GM04503 (cell line): ENCODE measurements at regions not wholly inside any gene's neighbourhood (a gene's known extent, or its start where the extent isn't known, plus 50 kb on each side); places are given as distances from the start of the nearest gene placed in this dataset.
"Not testable (repeated sequence)": the region's sequence is repeated elsewhere in the genome, so short reads cannot be mapped to it uniquely, and the experiment has no call there.

Experiments used
- DNase-seq: peaks from one replicate; pipeline ENCODE4 v3.0.0-alpha.2; 2012; ENCODE audit warnings: low read depth

DNA sequence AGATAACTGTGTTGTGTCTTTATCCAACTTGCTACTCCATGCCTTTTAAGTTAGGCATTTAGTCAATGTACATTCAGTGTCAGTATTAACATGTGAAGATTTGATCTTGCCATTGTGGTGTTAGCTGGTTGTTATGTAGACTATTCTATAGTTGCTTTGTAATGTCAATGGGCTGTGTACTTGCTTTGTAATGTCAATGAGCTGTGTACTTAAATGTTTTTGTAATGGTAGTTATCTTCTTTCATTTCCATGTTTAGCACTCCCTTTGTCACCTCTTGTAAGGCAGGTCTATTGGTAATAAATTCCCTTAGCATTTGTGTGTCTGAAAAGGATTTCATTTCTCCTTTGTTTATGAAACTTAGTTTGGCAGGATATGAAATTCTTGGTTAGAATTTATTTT lies 53.4 kb downstream of the MC4R start:
- no peak for DNase-seq

DNA sequence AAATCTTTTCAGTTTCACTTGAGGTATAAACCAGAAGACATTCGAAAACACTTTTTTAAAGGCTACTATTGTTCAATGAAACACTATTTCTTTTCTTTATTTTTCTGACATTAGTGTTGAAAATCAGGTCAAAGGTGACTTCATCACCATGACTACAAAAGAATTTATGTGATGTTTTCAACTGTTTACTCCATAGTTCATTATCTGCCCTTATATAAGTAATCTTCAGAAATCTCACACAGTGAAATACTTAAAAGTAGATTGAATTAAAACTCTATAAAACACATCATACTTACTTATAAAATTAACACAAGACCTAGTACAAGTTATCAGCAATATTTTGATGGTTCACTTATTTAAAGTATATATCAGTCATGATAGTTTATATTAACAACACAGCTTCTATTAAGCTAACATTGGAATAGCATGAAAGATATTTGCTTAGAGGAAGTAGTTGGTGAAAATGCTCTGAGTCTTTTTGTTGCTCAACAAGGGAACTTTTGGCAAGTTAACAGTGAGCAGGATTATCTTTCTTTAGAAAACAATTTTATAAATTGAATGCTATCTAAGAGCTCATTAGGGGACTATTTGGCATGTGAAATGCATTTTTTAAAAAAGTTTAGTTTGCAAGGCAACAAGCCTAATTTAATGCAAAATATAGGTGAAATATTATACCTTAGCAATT lies 60.8 kb downstream of the MC4R start:
- no peak for DNase-seq

DNA sequence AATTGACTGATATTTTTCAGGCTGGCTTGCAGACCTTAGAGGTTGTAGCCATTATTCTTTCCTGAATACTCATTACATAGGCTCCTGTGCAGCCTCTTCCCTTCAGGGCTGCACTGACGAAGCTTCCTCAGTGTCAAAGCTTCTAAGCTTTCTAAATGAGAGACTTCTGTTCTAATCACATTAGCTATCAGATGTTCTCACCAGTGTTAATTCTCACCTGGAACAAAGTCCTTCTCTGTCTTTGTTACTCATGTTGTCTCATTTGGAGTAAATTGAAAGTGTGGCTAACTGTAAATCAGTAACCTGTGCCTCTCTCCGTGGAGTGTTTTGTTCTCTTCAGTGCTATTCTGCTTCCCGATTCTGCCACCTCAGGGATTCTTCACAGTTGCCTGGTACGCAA lies 76.9 kb downstream of the MC4R start:
- DNase-seq: no peak

DNA sequence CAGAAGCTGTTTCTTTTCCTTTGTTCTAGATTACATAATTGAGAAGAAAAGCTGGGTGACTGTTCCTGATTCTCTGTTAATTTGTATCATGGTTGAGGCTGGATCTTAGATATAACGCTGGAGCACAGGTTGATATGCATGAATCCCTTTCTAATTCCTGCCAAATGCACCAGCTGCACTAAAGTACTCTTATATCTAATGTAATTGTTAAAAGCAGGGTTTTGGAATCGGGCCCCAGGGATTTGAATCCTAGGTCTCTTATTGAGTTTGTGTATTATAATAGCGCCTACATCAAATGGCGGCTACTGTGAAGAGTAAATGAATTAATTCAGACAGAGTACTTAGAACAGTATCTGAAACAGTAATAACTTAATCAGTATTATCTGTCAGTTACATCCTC lies 80.4 kb downstream of the MC4R start:
- DNase-seq: no peak

DNA sequence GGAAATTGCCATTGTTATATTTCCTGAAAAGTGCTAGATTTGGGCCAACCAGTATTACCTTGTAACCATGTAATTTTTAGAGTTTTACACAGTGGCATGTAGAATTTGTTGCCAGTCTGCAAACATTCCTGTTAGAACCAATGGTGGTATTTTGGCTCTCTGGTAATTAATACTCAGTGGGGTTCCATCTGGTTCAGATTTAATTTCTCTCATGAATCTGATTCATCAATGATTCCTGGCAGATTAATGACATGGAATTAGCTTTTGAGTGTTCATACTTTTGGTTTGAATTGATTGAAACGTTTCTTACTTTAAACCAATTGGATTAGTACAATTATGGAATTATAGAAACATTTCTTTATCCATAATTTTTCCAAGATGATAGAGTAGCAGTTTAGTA lies 93.2 kb downstream of the MC4R start:
- DNase-seq: no peak

DNA sequence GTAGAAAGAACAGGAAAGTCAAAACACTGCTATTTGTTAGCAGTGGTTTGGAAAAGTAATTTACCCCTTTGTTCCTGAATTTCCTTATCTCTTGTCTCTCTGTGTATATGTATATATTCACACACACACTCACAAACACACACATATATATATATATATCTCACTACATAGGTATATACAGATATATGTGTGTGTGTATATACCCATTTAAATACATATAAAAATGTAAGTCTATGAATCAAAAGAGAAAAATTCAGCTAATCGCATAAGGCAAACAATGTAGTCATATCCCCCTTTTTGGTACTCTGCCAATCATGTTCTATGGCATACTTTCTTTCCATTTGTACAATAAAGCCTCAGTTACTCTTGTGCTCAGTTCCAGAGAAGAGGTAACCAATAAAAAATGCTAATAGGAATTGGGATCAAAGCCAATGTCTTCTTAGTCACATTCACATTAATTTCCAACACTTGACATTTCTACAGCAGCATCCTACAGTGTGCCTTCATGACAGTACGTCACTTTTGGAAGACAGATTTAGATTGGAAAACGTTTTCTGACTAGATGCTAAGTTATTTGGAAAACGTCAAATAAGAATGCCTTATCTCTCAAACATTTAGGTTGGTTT lies 94.6 kb downstream of the MC4R start:
- no peak for DNase-seq

DNA sequence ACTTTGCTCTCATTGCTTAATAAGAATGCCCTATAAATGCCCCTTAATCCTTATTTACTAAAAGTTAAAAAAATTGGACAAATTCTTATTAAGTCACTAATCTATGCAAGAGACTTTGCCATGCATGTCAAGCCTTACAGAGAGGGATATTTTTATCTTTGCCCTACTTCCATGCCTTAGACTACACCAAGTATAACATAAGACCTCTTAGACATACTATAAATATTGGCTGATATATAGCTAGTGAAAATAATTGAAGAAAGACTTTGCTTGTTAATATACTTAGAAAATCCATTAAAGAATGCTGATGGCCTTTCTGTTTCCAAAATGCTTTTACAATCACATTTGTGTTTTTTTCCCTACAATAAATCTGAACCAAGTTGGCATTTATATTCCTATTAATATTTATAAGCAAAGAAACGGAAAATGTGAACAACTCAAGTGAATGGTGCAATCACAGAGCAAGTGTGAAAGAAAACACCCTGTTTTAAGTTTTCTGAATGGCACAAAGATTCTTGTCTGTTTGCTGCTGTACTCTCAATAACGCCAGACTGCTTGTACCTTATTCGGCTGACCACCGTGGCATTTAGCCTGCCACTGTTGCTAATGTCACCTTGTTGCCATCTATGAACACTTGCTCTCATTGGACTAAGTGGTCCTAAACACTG lies 105.0 kb downstream of the MC4R start:
- no peak for DNase-seq

DNA sequence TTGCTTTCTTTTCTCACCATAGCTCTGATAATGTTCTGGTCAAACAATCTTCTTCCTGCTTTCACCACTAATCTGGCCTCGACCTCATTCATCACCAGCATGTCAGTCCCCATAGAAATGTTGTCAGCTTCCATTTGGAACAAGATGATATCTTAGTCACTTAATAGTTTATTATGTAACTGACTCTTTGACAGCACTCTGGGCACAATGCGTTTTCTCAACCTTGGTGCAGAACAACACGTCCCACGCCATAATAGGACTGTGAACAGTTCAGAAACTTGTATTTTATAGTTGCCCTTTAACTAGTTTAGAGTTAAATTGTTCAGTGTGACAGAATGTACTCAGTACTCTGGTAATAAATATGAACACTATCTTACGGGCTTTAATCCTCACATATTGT lies 106.0 kb downstream of the MC4R start:
- no peak for DNase-seq

DNA sequence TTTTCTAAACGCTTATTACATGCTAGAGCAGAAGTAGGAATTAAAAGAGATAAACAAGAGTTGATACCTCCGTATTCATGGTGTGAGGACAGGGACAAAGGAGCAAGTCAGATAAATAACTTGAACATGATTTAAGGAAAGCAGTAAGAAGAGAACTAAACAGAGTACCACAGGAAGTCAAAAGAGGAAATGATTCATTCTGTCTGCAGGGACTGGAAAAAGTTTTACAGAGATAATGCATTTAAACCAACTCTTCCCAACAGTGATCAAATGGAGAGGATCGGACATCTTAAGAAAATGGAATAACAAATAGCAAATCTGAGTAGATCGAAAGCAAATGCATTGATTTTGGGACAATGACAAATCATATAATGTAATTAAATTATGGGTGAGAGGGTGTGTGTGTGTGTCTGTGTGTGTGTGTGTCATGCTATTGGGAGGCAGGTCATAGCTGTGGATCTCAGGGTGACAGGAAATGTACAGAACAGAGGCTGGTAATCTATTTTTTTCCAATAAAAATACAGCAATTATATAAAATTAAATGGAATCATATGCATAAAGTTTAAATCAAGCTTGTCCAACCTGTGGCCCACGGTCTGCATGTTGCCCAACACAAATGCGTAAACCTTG lies 113.4 kb downstream of the MC4R start:
- no peak for DNase-seq

DNA sequence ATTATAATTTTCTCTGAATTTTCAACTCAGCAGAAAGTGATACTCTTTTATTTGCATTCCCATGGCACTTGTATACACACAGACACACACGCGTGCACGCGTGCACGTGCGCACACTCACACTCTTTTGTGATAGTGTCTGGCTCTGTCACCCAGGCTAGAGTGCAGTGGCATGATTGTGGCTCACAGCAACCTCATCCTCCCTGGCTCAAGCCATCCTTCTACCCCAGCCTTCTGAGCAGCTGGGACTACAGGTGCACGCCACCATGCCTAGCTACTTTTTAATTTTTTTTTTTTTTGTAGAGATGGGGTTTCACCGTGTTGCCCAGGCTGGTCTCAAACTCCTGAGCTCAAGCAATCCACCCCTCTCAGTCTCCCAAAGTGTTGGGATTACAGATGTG lies 123.2 kb downstream of the MC4R start:
- no peak for DNase-seq

DNA sequence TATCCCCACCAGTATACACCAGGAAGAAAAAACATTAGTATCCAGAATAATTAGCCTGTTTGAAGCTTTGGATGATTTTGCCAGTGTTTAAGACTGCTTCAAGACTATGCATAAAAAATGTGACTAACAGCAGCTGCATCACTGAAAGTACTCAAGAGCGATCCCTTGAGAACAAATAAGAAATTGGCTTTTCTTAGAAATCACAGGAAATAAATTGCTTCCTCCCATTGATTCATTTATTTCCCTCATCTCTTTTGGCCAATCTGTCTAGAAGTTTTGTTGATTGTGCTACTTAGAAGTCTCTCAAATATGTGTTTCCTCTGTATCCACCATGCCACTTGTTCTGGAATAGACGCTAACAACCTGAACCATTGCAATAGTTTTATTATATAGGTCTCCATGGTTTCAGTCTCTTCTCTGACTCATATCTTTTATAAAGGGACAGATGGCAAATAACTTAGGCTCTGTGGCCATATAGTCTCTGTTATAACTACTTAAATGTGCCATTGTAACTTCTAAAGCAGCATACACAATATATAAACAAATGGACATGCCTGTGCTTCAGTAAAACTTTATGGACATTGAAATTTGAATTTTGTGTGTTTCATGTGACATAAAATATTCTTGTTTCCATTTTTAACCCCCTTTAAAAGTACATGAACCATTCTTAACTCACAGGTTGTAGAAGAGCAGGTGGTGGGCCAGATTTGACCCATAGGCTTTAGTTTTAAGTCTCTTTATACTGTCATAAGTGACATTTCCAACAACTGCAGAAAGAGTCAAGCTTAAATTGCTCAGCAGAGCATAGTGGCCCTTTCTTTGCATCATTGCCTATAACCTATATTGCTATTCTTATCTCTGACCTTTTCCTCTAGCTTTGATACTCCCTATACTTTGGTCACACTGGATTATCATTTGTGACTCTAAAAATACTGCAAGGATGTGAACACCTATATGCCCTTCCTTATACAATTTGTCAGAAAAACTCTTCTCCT lies 123.9 kb downstream of the MC4R start:
- no peak for DNase-seq

DNA sequence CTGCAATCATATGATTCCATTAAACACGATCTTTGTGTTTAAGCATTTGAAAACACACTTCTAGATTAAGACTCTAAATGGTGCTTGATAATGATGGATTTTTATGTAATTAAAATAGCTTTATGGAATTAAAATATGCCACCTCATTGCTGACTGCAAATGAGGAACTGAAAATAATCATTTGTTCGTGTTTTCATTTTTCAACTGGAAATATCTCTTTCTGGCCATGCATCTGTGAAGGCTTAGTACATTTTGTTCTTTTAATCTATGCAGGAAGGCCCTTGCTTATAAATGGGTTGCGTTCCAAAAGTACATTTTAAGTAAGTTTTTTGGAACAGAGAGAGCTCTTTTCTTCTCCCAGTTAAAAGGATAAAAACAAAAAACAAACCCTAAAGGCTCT lies 125.5 kb downstream of the MC4R start:
- DNase-seq: no peak

DNA sequence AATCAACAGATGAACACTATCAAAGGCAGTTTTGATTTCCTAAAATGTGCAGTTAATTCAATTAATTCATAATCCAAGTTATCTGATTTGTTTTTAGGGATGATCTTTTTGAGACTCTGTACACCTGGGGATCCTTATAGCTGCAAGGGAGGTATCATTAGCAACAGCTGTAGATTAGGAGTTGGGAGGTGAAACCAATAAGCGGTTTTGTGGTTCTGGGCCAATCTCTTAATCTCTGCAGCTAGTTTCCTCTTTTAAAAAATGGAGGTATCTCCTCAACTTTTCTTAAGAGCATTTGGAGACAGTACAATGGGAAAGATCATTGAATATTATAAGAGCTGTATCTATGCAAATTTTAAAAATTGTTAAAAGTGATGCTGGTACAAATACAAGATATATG lies 126.0 kb downstream of the MC4R start:
- DNase-seq: no peak

DNA sequence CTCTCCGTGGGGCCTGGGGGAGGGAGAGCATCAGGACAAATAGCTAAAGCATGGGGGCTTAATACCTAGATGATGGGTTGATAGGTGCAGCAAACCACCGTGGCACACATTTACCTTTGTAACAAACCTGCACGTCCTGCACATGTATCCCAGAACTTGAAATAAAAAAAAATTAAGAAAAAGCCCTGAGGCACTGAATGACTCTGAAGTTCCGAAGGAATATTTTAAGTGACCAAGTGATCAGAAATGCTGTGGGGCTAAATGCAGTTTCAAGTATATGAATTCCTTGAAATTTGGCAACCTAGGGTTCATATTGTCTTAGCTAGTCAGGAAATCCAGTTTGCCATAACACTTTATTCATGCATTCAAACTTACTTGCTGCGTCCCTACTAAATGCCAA lies 127.5 kb downstream of the MC4R start:
- DNase-seq: no peak

DNA sequence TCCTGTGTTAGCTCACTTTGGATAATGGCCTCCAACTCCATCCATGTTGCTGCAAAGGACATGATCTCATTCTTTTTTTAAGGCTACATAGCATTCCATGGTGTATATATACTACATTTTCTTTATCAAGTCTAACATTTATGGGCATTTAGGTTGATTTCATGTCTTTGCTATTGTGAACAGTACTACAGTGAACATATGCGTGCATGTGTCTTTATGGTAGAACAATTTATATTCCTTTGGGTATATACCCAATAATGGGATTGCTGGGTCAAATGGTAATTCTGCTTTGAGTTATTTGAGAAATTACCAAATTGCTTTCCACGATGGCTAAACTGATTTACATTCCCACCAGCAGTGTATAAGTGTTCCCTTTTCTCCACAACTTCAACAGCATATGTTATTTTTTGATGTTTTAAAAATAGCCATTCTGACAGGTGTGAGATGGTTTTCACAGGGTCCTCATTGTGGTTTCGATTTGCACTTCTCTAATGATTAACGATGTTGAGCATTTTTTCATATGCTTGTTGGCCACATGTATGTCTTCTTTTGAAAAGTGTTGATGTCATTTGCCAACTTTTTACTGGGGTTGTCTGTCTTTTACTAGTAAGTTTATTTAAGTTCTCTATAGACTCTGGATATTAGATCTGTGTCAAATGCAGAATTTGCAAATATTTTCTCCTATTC lies 133.4 kb downstream of the MC4R start:
- DNase-seq: not testable (repeated sequence)

DNA sequence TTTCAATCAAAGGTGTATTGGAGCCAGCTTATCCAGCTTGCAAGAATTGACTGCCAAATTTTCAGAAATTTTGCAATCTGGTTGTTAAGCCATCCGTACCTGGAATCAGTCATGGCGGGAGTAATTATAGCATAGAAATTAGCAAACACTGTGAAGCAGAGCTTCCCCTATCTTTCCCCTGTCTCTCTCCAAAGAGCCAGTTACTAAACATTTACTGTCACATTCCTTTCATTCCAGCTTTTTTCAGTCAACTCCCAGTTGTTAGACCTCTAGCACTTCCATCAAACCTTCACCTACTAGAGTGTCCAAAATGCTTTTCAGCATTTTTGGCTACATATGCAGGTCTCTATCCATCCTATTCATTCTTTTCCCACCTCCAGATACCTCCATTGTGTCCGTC lies 137.4 kb downstream of the MC4R start:
- DNase-seq: no peak

DNA sequence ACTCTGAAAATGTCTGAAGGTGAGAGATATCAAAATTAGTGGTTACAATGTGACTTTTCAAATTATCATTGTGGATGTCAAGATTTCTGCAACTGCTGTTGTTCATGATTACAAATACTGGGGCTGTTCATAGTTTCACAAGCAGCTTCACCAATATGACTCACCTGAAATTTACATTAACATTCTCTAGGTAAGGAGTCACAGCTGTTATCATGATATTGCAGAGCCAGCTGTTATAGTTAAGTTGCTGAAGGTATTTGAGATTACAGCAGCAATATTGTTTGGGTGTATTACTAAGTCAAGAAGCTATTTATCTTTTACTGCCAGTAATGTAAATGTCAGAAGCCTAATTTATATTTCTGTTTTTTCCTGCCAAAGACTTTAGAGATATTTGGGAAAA lies 140.0 kb downstream of the MC4R start:
- peak; percentile 22 for DNase-seq

DNA sequence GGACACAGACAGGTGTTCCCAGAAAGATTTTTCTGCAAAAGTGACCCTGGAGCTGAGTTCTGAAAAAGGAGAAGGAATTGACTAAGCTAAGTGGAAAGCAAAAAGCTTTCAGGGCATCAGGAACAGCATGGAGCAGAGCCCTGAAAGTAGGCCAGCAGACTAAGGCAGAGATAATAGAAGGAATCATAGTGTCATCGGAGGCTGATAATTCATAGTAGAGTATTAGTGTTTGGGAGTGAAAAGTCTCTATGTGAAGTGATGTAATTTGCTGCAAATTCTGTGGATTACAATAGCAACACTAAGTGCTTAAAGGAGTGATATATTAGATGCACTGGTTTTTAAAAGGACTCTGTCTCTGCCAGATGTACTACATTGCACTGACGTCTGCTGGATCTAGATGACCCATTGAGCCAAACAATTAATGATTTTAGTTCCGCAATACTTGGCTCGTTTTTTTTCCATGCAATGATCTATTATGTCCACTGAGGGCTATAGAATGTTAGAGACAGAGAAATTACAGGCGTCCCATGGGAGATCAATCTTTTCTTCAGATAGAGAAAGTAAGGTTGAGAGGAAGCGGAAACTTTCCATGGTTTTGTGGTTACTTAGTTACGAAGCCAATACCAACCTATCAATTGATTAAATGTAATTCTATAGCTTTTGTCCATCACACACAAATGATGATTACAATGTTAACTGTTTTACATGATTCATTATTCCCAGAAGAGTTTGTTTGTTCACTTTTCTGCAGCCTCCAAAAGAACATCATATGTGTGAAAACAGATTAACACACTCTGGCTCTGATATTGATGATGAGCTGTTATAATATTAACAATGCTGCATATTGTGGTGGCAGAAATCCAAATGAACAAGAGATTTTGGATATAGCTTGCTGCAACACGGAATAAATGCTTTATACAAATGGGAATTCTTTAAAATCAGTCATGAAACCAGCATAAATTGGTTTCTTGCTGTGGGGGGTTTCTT lies 143.7 kb downstream of the MC4R start:
- DNase-seq: no peak

DNA sequence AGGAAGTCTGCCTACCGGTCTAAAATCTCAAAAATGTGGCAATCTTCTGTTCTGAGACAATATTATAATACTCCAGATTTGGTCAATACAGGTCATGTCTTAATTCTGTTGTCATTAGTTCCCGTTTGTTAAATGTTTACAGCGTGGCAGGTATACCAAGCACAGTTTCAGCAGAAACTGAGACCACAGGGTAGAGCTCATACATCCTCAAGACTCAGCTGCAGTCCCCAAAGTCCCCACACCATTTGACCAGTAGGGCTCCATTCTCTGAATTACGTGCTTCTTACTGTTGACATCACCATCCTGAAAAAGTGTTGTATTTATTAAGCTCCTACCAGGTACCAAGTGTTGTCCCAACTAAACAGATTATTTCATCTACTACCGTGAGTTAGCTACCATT lies 157.1 kb downstream of the MC4R start:
- no peak for DNase-seq

DNA sequence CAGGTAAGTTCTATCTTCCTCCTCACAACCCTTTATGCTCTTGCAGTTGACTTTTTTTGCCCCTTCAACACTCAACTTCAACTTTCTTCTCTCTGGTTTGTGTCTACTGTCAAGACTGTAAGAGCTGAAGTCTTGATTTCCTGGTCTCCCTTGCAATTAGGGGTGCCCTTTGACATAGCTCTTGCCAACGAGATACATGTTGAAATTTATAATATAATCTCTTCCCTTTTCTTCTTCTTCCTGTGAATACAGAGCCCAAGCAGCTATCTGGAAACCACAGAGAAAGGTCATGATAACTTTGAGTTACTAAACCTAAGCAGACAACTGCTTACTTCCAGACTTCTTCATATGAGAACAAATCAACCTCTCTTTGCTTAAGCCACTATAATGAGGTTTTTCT lies 163.5 kb downstream of the MC4R start:
- DNase-seq: no peak
